ENCODE measurements at regions not wholly inside any gene's neighbourhood (a gene's known extent, or its start where the extent isn't known, plus 50 kb on each side); places are given as distances from the start of the nearest gene placed in this dataset.

GRCh38 chr18:51490417-51490816 is 292.9 kb upstream of the MEX3C start:
- ATAC-seq = no peak
- no peak for TF ChIP-seq ZFP3 (CRISPR knock-in tag; IDR thresholded peaks at IDR 0.05)
- no peak for TF ChIP-seq ARNTL (CRISPR knock-in tag; IDR thresholded peaks at IDR 0.05; ENCODE audit: borderline replicate concordance, low read depth)
- no peak for TF ChIP-seq ZFP30 (CRISPR knock-in tag; IDR thresholded peaks at IDR 0.05)
- TF ChIP-seq ZC3H10 (CRISPR knock-in tag; IDR thresholded peaks at IDR 0.05) = no peak
- no peak for TF ChIP-seq GLIS3 (CRISPR knock-in tag; IDR thresholded peaks at IDR 0.05)
- no peak for TF ChIP-seq PPARA (CRISPR knock-in tag; IDR thresholded peaks at IDR 0.05; ENCODE audit: borderline replicate concordance)
- TF ChIP-seq ZNF565 (CRISPR knock-in tag; conservative IDR thresholded peaks at IDR 0.05; ENCODE audit: low read depth) = no peak
- TF ChIP-seq ZNF70 (CRISPR knock-in tag; IDR thresholded peaks at IDR 0.05) = no peak
- TF ChIP-seq CREB5 (CRISPR knock-in tag; IDR thresholded peaks at IDR 0.05; ENCODE audit: low read depth) = no peak
- TF ChIP-seq TOX (CRISPR knock-in tag; IDR thresholded peaks at IDR 0.05; ENCODE audit: borderline replicate concordance) = no peak
- no peak for TF ChIP-seq ISL1 (CRISPR knock-in tag; IDR thresholded peaks at IDR 0.05)
- TF ChIP-seq BACH2 (CRISPR knock-in tag; IDR thresholded peaks at IDR 0.05; ENCODE audit: borderline replicate concordance) = no peak
- TF ChIP-seq TSHZ2 (CRISPR knock-in tag; IDR thresholded peaks at IDR 0.05) = no peak
- TF ChIP-seq SNAI2 (CRISPR knock-in tag; IDR thresholded peaks at IDR 0.05) = no peak

GRCh38 chr18:51490860-51491259 is 293.4 kb upstream of the MEX3C start:
- TF ChIP-seq ISL1 (CRISPR knock-in tag; IDR thresholded peaks at IDR 0.05) = no peak
- TF ChIP-seq ZNF8 (CRISPR knock-in tag; IDR thresholded peaks at IDR 0.05) = no peak
- no peak for TF ChIP-seq CSRNP3 (CRISPR knock-in tag; IDR thresholded peaks at IDR 0.05)
- TF ChIP-seq OSR1 (CRISPR knock-in tag; IDR thresholded peaks at IDR 0.05) = no peak
- no peak for TF ChIP-seq BACH2 (CRISPR knock-in tag; IDR thresholded peaks at IDR 0.05; ENCODE audit: borderline replicate concordance)
- TF ChIP-seq SNAI2 (CRISPR knock-in tag; IDR thresholded peaks at IDR 0.05) = no peak
- TF ChIP-seq TSHZ2 (CRISPR knock-in tag; IDR thresholded peaks at IDR 0.05) = no peak
- no peak for TF ChIP-seq ZC3H10 (CRISPR knock-in tag; IDR thresholded peaks at IDR 0.05)
- no peak for TF ChIP-seq RARB (CRISPR knock-in tag; IDR thresholded peaks at IDR 0.05)
- no peak for TF ChIP-seq PPARA (CRISPR knock-in tag; IDR thresholded peaks at IDR 0.05; ENCODE audit: borderline replicate concordance)
- no peak for TF ChIP-seq TOX (CRISPR knock-in tag; IDR thresholded peaks at IDR 0.05; ENCODE audit: borderline replicate concordance)
- no peak for TF ChIP-seq CREB5 (CRISPR knock-in tag; IDR thresholded peaks at IDR 0.05; ENCODE audit: low read depth)
- TF ChIP-seq PATZ1 (CRISPR knock-in tag; IDR thresholded peaks at IDR 0.05; ENCODE audit: borderline replicate concordance) = no peak
- no peak for TF ChIP-seq ZNF70 (CRISPR knock-in tag; IDR thresholded peaks at IDR 0.05)
- TF ChIP-seq ARNTL (CRISPR knock-in tag; IDR thresholded peaks at IDR 0.05; ENCODE audit: borderline replicate concordance, low read depth) = no peak
- TF ChIP-seq ZFP30 (CRISPR knock-in tag; IDR thresholded peaks at IDR 0.05) = no peak
- no peak for TF ChIP-seq ZFP3 (CRISPR knock-in tag; IDR thresholded peaks at IDR 0.05)
- TF ChIP-seq GLIS3 (CRISPR knock-in tag; IDR thresholded peaks at IDR 0.05) = no peak
- no peak for TF ChIP-seq ZNF565 (CRISPR knock-in tag; conservative IDR thresholded peaks at IDR 0.05; ENCODE audit: low read depth)
- no peak for ATAC-seq

Measured in SK-N-SH treated with all-trans-retinoic acid at 6 μM for 48 hours (cell line).